ENCODE measurements at regions not wholly inside any gene's neighbourhood (a gene's known extent, or its start where the extent isn't known, plus 50 kb on each side); places are given as distances from the start of the nearest gene placed in this dataset.

GRCh38 chr13:24630121-24630520 lies 50.1 kb upstream of the ATP12A start:
- POLR2A ChIA-PET = no interaction called here
- FAIRE-seq (no peak), DNase-seq (ENCODE audit: low read depth, low spot score) (no peak)
- CTCF ChIA-PET = interaction anchor here (0.5 to 1.5 kb wide), 2 partner anchors 365 to 402 kb away, joined by 4 read pairs; no protein-coding TSS in a partner anchor
- no peaks in the 10 kb centered on the region for H4K20me1 ChIP-seq (replicated peaks; ENCODE audit: control insufficient read depth, extremely low read depth, insufficient read depth, low read length)
- H3K4me3 ChIP-seq (replicated peaks in 1 of 3; ENCODE audit: insufficient read depth in 1 of 3, low read depth in 1 of 3, low read length in 3 of 3) = no peak overlapping the region
- H2AFZ ChIP-seq (ENCODE audit: low read depth, low read length) = no peak overlapping the region
- H3K9ac ChIP-seq (replicated peaks; ENCODE audit: extremely low read depth, insufficient read depth, low read length) = no peak overlapping the region
- intact Hi-C loops (cut with micrococcal nuclease) (no loop called here), dilution Hi-C loops (cut with MboI; ENCODE audit: extremely low pct_ligation_motif_present, low sequenced_read_pairs) (no loop called here)
- no peak overlapping the region for H3K4me2 ChIP-seq (ENCODE audit: insufficient read depth, low read length)
- no peak overlapping the region for H3K27ac ChIP-seq (ENCODE audit: insufficient read depth, low read depth, low read length)
- no peaks in the 10 kb centered on the region for H3K9me1 ChIP-seq (replicated peaks; ENCODE audit: control insufficient read depth, extremely low read depth, insufficient read depth, low read length)
- H3K4me1 ChIP-seq (ENCODE audit: control insufficient read depth, extremely low read depth, insufficient read depth, low read length) = no peaks in the 10 kb centered on the region
- H3K27me3 ChIP-seq (ENCODE audit: control insufficient read depth in 2 of 2, insufficient read depth in 2 of 2, low read length in 2 of 2) = no peaks in the 10 kb centered on the region
- BruUV-seq (replicated peaks) = no TSS peak
- no peaks in the 10 kb centered on the region for H3K79me2 ChIP-seq (ENCODE audit: control insufficient read depth, insufficient read depth, low read length)
- no peak for TF ChIP-seq GATA2 (IDR thresholded peaks at IDR 0.05; ENCODE audit: insufficient read depth, insufficient read length, low read depth, low read length)
- H3K9me3 ChIP-seq (replicated peaks; ENCODE audit: control insufficient read depth, insufficient read depth, low read length) = no peaks in the 10 kb centered on the region
- no peaks in the 10 kb centered on the region for H3K36me3 ChIP-seq (ENCODE audit: control insufficient read depth in 2 of 2, extremely low read depth in 1 of 2, insufficient read depth in 2 of 2, low read length in 2 of 2)

Data from endothelial cell of umbilical vein (primary cell).